NCI-H446 treated with DMSO at 0.1 percent for 48 hours (cell line): ENCODE measurements at regions not wholly inside any gene's neighbourhood (a gene's known extent, or its start where the extent isn't known, plus 50 kb on each side); places are given as distances from the start of the nearest gene placed in this dataset.

Experiments
- DNase-seq: peaks from one replicate; lab custom pipeline; 2025; lab: John Stamatoyannopoulos, UW

GRCh38 chr4:127149086-127149485 is 483.7 kb upstream of the INTU start:
- no peak for DNase-seq

- DNase-seq, result no peak
These were observed 480.8 kb upstream of the INTU start for GRCh38 chr4:127151941-127152340.

DNA sequence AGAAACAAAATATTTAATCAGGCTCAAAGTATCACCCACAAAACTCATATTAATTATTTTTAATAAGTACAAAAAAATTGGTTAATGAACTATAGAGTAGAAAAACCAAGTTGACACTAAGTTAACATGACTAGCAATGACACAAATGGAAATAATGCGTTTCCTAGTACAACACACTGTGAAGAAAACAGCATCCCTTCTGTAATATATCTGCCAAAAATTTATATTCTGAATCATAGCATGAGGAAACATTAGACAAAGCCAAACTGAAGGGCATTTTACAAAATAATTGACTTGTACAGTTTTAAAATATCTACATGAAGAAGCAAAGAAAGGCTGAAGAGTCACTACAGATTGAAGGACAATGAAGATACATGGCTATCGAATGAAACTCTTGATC is 477.6 kb upstream of the INTU start:
- DNase-seq, result no peak

- no peak for DNase-seq
These were observed 477.2 kb upstream of the INTU start for GRCh38 chr4:127155555-127155954.

- no peak for DNase-seq
These were observed 470.0 kb upstream of the INTU start for GRCh38 chr4:127162741-127163140.

- no peak for DNase-seq
These were observed 466.8 kb upstream of the INTU start for GRCh38 chr4:127165971-127166370.

DNA sequence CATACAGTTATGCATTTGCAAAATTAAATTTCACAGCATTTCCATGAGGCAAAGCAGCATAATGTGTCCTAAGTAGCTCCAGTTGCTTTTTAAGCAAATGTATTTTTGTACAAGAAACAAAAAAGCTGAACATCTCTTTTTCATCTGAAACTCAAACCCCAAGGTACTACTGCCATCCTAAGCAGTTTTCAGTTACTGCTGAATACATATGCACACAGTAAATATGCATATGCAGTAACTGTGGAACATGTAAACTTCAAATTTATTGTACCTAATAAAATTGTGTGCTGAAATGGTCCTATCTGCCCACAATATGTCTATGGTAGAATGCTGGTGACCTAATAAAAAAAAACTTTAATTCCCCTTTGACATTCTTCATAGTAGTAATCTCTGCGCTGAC is 458.6 kb upstream of the INTU start:
- no peak for DNase-seq

GRCh38 chr4:127174616-127175015 is 458.1 kb upstream of the INTU start:
- DNase-seq, result no peak

DNA sequence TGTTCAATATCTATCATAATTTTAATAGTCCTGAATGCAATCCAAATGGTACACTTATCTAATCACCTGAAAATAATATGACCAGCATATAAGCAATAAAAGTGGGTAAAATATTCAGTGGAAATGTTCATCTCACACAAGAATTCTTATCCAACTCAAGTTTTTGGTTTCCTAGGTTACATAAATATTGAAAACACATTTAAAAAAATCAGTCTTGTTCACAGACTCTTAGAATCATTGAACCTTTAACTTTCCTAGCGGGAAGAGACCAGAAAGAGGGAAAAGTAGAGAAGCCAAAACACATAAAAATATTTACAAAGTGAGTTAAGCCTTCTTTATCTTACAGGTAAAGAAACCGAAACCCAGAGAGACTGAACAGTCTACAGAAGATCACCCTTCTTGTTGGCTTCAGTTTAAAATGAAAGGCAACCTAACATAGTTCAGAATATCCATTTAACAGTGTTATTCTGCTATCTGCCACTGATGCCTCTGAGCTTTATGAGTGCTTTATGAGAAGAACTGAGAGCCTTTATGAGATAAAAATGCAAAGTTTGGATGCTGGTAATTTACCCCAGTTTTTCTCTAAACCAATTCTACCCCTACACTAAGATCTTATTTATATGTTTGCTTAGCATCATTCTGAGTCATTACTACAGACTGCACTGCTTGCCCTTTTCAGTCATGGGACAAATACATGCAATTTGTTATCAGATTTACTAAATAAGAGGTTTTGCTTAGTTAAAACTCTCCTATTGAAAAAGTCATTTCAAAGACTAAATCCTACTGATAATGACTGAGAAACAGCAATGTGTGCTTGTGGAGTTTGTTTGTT is 453.3 kb upstream of the INTU start:
- no peak for DNase-seq

DNA sequence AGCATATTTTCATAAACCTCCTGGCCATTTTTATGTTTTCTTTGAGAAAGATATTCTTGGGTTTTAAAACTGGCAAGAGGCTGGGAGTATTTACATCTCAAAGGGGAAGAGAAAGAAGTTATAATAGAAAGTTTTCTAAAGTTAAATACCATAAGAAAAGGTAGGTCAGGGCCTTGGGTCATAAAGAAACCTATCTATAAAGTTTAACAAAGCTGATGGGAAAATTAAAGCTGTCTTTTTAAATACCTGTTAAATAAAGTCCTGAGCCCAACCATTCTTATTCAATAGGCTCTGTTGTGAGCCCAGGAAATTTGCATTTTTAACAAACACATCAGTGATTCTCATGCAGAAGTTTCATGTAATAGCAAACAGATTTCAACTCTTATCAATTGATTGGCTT is 451.8 kb upstream of the INTU start:
- no peak for DNase-seq

DNA sequence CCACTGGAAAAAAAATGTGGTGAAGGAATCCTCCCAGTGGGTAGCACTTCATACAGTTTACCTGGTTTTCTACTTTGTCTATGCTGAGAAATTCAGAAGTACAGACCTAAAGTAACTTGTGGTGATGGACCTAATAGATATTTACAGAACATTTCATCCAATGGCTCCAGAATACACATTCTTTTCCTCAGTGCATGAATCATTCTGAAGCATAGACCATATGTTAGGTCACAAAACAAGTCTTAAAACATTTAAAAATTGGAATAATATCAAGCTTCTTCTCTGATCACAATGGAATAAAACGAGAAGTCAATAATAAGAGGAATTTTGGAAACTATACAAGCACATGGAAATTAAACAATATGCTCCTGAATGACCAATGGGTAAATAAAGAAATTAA is 450.1 kb upstream of the INTU start:
- no peak for DNase-seq

GRCh38 chr4:127188847-127189246 is 443.9 kb upstream of the INTU start:
- DNase-seq, result peak; percentile 54

DNA sequence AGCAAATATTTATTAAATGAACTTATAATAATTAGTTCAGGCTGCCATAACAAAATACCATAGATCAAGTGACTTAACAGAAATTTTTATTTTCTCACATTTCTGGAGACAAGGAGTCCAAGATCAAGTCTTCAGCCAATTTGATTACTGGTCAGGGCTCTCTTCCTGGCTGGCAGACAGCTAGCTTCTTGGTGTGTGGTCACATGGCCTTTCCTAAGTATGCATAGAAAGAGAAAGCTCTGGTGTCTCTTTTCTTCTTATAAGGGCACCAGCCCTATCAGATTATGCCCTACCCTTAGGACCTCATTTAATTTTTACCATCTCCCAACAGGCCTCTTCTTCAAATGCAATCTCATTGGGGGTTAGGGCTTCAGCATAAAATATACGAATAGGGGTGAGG is 438.5 kb upstream of the INTU start:
- DNase-seq, result no peak

DNA sequence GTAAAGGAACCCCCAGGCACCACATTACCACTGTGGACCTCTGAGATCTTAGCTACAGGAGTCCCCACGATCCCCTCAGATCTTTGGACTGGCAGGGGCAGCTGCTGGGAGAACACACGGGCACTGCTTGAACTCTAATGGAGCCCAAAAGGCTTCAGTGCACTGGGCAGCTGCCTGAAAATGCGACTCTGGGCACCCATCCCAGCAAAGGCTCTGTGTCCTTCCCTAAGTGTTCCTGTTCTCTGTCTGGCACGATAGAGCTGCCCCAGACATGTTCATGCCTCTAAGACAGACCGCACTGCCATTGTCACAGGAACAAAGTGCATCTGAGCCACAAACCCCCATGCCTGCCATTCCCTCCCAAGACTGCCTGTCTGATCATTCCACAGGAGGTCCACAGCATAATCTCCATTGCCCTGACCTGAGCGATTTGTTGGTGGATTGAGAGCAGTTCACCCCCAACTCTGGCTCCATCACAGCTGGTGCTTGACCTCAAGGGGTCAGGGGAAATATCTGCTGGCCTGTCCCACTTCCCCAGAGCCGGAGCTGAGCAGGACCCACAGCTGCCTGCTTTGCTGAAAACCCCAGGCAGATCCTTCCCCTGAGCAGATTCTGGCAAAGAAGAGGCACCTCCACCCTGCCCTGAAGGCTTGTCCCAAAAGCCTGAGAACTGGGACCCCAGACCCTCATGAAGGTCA is 436.0 kb upstream of the INTU start:
- no peak for DNase-seq

- no peak for DNase-seq
These were observed 429.1 kb upstream of the INTU start for GRCh38 chr4:127203562-127204200.

GRCh38 chr4:127204322-127204721 is 428.4 kb upstream of the INTU start:
- DNase-seq, result no peak

- no peak for DNase-seq
These were observed 423.1 kb upstream of the INTU start for GRCh38 chr4:127209580-127210095.

GRCh38 chr4:127210893-127211649 is 421.7 kb upstream of the INTU start:
- DNase-seq, result peak; percentile 41

DNA sequence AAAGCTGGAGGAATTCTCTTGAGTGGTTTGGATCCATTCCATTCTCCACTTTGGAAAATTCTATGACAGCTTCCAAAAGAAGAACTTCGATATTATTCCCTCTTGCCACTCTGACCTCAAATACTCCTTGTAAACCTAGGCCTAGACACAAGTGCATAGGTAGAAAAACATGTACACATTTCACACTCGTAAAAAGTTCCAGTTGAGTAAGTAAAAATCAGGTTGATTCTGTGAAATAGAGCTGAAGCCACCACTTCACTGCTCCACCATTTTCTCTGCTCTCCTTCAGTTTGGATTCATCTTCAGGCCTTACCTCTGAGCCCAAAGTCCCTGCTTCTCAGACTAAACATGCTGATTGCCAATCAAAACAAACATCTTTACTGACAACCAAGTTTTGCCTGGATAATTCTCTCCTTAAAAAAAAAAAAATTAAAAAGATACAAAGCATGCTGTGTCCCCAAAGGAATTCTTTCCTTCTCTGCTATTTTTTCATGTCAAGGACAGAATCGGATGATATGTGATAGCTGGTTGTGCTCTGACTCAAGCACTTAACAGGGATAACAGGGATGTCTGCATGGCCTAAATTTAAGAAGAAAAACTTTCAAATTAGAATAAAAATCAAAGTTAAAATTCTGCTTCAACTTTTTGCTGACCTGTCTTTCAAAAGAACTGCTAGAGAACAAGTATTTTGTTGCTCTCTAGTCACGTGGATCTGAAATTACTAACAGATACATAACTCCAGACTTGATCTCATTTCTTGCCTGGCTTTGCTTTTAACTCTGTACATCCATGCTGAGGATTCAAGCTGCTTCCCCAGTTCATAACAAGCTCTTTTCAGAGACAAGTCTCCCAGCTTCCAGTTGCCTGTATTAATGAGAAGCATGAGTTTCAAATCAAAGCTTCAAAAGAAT is 420.9 kb upstream of the INTU start:
- no peak for DNase-seq

- no peak for DNase-seq
These were observed 420.1 kb upstream of the INTU start for GRCh38 chr4:127212701-127213100.

GRCh38 chr4:127214016-127214415 is 418.7 kb upstream of the INTU start:
- no peak for DNase-seq
